ENCODE measurements at regions not wholly inside any gene's neighbourhood (a gene's known extent, or its start where the extent isn't known, plus 50 kb on each side); places are given as distances from the start of the nearest gene placed in this dataset.

- TF ChIP-seq CTCF (IDR thresholded peaks at IDR 0.05 in 2 of 3, conservative IDR thresholded peaks at IDR 0.05 in 1 of 3; ENCODE audit: borderline replicate concordance in 1 of 3, insufficient read depth in 1 of 3, low read depth in 2 of 3, low read length in 2 of 3) (no peak), CEBPB (IDR thresholded peaks at IDR 0.05; ENCODE audit: low read depth) (no peak), MAX (IDR thresholded peaks at IDR 0.05) (no peak), SRF (IDR thresholded peaks at IDR 0.05; ENCODE audit: low read depth) (no peak), POLR2AphosphoS5 (IDR thresholded peaks at IDR 0.05; ENCODE audit: low read depth, low read length) (no peak)
Observed at GRCh38 chr12:68389305-68389704, 57.1 kb upstream of the MDM1 start (continued).

- Histone ChIP-seq H3K27ac (ENCODE audit: low read depth, low read length) (no peak overlapping the region), H3K9me2 (ENCODE audit: insufficient read depth) (no peaks in the 10 kb centered on the region), H3K4me2 (ENCODE audit: low read length) (no peak overlapping the region), H3K27me3 (ENCODE audit: insufficient read depth, low read length) (no peaks in the 10 kb centered on the region), H3K9ac (ENCODE audit: low read length) (no peak overlapping the region), H3K9me3 (ENCODE audit: control insufficient read depth in 1 of 2, insufficient read depth in 1 of 2, low read depth in 1 of 2, low read length in 2 of 2) (no peaks in the 10 kb centered on the region), H3K4me1 (ENCODE audit: control insufficient read depth in 1 of 2, insufficient read depth in 2 of 2, low read length in 2 of 2) (no peaks in the 10 kb centered on the region), H3K36me3 (ENCODE audit: control insufficient read depth in 1 of 2, insufficient read depth in 2 of 2, low read length in 2 of 2) (no peaks in the 10 kb centered on the region), H3K4me3 (replicated peaks in 1 of 2; ENCODE audit: low read depth in 1 of 2, low read length in 2 of 2) (no peak overlapping the region), H4K20me1 (ENCODE audit: insufficient read depth) (no peaks in the 10 kb centered on the region), H2AFZ (ENCODE audit: low read depth, low read length, poor library complexity, severe bottlenecking) (no peak overlapping the region), H3K79me2 (ENCODE audit: insufficient read depth, low read length) (no peaks in the 10 kb centered on the region)
- CTCF ChIA-PET: interaction anchor here (1.4 kb wide), 1 partner anchor 10 kb away, joined by 3 read pairs; no protein-coding TSS in a partner anchor
- no TSS peak for BruUV-seq (replicated peaks)
- POLR2A ChIA-PET: no interaction called here
- DNase-seq (ENCODE audit: low read depth, low spot score): no peak
- ATAC-seq: no peak
- RAD21 ChIA-PET (ENCODE audit: low non-redundant PET in 1 of 2, low total read pairs in 2 of 2, uncharacterized antibody in 2 of 2, unreplicated experiment in 2 of 2): no interaction called here
- TF ChIP-seq TCF7L2 (IDR thresholded peaks at IDR 0.05; ENCODE audit: borderline replicate concordance, extremely low read depth, insufficient read depth, insufficient read length) (no peak), ZFX (IDR thresholded peaks at IDR 0.05) (no peak), RAD21 (IDR thresholded peaks at IDR 0.05; ENCODE audit: low read depth) (no peak), EZH2phosphoT487 (IDR thresholded peaks at IDR 0.05; ENCODE audit: borderline replicate concordance) (no peak)
- intact Hi-C loops (cut with micrococcal nuclease): no loop called here
Observed at GRCh38 chr12:68391937-68392336, 59.8 kb upstream of the MDM1 start.
